GM21526 (cell line): ENCODE measurements at regions not wholly inside any gene's neighbourhood (a gene's known extent, or its start where the extent isn't known, plus 50 kb on each side); places are given as distances from the start of the nearest gene placed in this dataset.
"Not testable (repeated sequence)": the region's sequence is repeated elsewhere in the genome, so short reads cannot be mapped to it uniquely, and the experiment has no call there.

Source experiments
- ATAC-seq: cut with Tn5 transposase; IDR thresholded peaks from one replicate; pipeline ENCODE4 v1.9.1; 2021; ENCODE audit warnings: moderate library complexity; ENCODE audit not compliant: unreplicated experiment, low FRiP score

DNA sequence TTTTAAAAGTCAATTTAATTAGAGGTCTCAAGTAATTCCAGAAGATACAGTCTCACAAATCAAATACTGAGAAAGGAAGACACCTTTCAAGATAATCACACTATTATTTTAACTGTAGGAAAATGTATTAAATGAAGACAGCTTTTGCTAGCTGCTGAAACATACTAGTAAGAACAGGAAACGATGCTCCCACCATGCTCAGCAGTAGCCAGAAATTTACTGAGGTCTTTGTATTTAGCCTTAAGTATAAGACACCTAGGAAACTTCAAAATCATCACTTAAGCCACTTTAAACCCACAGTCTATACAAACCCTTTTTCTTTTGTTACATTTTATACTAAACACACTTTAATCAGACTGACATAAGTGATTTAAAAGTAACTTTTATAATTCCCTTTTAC, 72.7 kb upstream of the NPIPB12 start:
- ATAC-seq = not testable (repeated sequence)

DNA sequence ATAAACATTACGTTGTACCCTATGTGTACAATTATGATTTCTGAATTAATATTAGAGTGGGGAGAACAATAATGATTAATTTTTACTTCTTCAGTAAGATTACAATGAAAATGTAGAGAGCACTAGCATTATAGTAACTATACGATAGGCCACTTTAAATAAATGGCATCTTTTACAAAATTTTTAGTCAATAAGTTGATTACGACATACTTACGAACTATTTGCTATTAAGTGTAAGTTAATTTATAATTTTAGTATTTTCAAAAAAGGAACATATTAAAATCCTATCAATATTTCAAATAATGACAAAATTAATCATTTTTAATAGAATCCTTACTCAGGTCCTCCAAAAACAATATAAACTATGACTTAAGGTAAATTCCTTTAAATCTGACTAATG, 75.6 kb upstream of the NPIPB12 start:
- ATAC-seq = not testable (repeated sequence)

DNA sequence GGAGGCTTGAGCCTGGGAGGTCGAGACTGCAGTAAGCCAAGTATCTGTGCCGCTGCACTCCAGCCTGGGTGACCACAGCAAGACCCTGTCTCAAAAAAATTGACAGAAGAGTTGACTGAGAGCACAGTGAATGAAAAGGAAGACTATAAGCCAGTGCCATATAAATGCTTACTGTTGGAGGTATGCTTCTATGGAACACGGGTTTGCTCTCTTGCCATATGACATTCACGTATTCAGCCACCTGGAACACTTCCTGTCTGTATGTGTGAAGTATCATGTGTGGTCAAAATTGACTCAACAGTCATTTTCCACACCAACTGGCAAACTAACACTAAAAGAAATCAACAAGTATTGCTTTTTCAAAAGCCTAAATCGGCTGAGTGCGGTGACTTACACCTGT, 71.1 kb upstream of the SPN start:
- ATAC-seq = not testable (repeated sequence)

DNA sequence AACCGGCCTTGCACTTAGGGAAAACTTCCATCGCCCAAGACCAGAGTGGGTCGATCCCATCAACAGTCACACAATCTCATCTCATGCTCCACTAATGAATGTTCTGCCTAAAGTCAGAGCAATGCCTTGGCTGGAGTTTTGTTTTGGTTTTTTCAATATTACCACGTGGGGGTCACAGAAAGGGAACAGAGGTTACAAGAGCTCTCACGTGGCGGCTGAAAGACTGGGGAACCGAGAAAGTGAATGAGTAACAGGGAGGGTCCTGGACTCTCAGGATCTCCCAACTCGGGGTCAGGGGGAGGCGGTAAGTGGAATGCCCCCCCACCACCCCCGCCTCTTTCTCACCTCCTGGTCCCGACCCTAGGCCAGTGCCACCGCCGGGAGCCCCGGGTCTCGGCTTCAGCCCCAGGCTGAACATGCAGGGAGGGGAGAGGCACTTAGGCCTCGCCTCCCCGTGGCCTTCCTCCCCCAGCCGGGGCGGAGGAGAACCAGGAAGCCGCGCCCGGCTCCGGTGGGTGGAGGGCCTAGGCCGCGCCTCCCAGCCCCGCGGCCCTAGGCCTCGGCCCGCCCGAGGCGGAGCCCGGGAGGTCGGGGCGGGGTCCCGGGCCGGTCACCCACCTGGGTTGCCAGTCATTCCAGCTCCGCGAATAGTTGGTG, 68.7 kb upstream of the SPN start:
- ATAC-seq = peak; percentile 47

DNA sequence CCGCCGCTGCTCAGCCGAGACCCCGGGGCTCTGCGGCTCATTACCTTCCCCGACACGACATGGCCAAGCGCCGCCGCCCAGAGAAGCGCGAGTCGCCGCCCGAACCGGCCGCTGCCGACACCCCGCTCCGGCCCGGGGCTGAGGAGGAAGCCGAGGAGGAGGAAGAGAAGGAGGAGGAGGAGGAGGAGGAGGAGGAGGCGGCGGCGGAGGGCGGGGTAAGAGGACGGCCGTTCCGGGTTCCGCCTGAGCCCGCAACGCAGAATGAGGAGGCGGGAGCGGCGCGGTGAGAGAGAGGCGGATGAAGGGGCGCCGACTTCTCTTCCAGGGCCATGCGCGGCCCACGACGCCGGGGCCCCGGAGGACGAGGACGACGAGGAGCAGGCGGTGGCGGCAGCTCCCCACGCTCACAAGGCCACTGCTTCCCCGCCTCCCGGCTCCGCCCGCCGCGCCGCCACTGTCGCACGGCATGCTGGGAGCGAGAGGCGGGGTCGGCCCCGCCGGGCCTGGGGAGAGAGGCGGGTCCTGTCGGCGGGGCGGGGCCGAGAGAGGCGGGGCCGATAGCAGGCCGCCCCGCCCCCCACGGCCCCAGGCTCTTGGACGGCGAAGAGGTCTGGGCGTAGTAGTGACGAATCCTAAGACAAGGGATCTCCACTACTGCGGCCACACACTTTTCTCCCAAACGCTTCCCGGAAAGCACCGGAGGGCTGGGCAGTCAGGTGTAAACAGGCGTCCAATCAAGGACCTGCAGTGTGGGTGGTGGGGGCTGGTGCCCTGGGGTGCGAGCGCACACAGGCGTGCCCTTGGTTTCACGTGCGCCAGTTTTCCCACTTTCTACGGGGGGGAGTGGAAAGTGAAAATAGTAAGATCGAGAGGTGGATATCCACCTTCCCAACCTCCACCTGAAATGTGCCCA, 67.9 kb upstream of the SPN start:
- ATAC-seq = peak; percentile 61

DNA sequence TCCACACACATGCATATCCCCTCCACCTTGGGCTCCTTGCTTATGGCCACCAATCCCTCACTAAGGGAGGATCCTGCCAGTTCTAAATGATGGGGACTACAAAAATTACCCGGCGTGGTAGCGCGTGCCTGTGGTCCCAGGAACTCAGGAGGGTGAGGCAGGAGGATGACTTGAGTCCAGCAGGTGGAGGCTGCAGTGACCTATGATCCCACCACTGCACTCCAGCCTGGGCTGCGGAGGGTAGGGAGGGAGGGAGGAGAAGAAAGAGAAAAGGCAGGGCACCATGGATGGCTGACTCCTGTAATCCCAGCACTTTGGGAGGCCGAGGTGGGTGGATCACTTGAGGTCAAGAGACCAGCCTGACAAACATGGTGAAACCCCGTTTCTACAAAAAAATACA, 66.0 kb upstream of the SPN start:
- ATAC-seq = not testable (repeated sequence)

DNA sequence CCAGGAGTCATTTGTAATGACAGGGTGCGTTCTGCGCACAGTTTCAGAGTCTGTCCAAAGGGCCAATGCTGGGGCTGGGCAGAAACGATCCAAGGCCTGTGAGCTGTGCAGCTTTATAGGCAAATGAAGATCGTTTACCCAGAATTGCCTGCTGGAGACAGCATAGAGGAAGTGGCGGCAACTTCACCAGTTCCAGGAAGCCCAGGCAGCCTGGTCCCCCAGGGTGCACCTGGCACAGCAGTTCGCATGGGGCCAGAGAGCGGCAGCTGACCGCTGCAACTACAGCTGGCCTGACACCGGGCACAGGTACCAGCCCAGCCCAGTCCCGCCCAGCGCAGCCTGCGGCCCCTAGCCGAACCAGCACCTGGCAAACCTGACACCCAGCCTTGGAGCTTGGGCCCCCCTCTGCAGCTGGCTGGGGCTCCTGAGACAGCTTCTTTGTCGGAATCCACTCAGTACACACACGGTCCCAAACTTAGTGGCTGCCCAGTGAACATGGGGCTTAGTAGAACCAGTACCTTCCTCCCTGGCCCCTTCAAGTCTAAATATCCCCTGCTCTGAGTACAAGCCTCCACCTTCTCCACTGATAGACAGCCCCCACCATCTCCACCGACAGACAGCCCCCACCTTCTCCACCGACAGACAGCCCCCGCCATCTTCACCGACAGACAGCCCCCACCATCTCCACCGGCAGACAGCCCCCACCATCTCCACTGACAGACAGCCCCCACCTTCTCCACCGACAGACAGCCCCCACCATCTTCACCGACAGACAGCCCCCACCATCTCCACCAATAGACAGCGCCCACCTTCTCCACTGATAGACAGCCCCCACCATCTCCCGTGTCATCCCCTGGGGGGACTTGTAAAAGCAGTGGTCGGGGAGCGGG, 62.7 kb upstream of the SPN start:
- ATAC-seq = not testable (repeated sequence)

DNA sequence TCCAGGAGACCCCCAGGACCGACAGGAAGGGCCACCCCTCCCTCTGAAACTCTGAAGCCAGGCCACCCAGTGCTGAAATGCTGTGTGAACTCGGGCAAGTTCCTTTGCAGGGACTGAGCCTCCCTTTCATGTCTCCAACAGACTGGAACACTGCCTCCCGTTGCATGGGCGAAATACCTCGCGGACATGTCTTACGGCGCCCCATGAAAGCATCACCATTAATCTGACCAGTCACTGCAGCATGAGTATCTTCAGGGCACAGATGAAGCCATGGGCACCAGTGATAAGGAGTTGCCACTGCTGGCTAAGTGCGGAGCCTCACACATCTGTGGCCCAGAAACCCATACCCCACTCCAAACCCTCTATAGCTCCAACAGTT, 60.8 kb upstream of the SPN start:
- ATAC-seq = not testable (repeated sequence)

DNA sequence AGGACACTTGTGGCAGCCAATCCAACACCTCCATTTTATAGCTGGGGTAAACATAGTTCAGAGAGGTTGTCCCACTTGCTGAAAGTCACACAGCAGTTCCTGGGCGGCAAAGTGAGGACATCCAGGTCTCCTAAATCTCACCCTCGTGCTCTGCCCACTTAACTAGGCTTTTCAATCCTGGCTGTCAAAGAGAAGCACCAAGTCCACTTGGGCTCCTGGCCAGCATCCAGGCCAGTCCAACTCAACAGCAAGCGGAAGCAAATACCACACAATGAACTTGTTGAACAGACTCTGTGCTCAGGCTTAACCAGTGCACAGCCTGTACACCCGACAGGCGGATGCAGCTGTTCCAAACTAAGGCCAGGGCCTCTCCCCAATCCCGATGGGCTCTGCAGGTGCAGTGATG, 60.4 kb upstream of the SPN start:
- not testable (repeated sequence) for ATAC-seq

DNA sequence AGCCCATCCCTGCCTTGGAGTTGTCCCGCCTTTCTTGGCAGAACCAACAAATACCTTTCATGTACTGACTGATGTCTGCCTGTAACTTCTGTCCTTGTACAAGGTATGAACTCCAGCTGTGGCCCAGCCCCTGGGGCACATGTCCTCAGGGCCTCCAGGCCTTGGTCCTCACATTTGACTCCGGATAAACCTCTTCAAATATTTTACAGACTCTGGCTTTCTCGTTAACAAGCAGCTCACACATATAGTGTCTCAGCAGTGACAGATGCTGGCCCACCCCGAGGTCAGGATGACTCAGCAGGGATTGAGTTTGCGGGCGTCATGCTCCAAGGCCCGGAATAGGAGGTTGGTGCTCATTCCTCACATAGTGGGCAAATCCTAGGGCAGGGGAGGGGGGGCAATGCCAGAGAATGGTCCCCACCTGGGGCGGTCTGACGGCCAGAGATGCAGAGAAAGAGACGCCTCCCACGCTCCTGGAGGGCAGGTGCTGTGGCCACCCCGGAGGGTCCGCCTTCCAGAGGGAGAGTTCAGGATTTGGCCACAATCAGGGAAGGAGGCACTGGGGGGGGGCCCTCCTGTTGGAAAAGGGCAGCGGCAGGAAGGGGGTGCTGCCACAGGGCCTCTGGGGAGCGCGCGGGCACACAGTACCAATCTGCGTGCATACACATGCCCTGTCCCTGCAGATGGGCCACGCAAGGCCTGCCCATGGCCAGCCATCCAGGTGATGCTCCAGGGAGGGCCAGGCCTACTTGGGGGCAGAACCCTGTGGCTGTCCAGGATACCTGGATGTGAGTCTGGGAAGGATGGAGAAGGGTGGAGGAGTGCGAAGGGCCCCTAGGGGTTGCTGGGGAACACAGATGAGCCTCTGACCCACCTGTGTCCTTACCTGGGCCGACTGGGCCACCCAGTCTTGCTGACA, 58.2 kb upstream of the SPN start:
- not testable (repeated sequence) for ATAC-seq

DNA sequence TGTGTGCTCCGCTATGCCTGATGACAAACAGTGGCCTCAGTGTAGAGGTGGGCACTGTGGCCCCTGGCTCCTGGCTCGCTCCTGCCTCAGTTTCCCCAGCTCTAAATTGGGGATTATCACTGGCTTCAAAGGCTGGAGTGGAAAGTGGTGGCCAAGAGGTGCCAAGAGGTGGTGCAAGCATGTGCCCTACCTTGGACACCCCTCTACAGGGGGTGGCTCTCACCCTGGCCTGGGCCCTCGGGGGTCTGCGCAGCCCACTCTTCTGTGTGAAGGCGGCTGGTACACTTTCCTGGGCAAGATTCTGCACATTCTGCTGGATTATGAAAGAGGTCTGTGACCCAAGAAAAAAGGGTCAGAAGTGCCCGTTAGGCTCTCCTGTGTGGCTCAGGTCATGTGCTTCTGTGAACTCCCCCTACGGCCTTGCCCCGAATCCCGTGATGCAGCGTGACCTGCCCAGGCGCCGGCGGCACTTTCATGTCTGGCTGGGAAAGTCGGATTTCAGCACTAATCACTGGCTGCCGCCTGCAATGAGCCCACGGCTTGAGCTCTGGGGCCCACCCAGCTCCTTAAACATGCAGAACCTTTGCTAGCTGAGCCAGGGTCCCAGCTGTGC, 57.3 kb upstream of the SPN start:
- ATAC-seq = not testable (repeated sequence)

DNA sequence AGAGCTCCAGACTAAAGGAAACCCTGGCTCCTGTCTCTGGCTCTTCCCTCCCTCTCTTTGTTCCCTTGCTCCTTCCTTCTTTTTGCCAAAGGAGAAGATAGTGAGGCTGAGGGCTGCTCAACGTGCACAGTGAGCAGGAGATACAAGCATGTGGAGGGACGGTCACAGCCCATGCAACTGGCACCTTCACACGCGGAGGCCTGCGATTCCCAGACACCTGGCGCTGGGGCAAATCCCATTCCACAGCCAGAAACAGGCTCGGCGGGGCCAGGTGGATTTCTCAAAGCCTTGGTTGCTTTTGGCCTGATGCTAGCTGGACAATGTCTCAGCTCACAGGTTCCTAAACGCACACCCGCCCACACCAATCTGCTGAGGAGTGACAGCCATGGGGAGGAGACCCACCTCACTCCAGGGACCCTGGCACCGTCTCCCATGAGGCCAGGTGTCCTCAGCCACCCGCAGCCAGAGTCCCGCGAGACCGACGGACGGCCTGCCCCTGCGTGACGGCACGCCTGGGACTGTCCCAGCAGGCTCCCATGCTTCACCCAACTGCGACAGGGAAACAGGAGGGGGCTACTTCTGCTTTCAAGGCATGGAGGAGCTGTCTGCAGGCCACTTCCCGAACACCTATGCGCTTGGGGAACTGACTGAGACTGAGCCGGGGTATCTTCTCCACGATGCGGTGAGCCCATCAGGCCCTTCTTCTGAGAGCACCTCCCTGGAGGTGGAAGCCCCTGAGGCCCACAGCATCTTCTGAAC, 56.2 kb upstream of the SPN start:
- not testable (repeated sequence) for ATAC-seq

DNA sequence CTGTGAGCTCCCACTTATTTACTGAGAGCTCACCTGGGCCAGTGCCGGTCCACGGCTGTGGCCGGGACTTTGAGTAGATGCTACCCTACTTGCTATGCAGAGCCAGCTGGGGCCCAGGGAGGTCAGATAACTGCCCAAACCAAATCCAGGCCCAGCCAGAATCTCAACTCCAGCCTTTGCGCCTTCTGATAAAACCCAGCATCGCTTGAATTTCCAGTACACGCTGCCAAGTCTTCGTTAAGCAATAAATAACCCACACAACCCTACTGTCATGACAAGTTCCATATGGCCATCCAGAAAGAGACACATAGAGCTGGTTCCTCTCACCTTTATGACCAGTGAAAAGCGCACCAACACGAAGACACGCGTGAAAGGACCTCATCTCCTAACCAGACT, 55.6 kb upstream of the SPN start:
- not testable (repeated sequence) for ATAC-seq

DNA sequence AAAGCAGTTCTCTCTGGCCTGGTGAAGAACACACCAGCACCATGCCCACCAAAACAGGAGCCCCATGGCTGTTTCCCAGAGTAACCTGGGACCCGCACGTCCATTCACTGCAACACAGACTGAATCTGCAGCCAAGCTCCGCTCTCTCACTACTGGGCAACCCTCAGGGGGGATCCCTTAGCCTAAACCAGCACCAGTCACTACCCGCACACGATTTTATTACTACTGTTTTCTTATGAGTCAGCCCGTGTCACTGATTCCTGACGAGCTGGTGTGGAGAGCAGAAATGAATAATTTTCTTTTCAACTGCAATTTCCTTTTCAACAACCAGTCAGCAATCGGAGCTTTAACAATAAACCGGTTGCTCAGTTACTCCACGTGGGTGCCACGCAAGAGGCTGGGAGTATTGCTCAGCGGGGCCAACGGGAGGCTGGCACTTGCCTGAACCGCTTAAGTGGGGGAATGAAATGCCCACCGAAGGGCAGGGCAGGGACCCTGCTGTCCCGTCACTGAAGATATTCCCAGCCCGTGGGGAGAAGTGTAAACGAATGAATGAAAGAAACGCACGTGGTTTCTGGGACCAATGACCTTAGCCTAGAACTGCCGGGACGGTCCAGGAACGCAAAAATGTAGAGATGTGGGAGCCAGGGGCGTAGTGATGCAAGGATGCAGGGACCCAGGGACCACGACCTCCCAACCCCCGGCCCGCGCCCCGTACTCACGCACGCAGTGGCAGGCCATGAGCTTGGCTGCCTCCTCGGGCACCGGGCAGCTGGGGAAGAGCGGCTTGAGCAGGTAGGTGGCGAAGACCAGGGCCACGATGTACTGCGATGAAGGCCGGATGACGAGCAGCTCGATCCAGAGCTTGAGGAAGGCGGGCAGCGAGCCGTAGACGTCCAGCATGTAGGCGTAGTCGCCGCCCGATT, 50.4 kb upstream of the SPN start:
- ATAC-seq = not testable (repeated sequence)
